RWPE2 (cell line): ENCODE measurements at regions not wholly inside any gene's neighbourhood (a gene's known extent, or its start where the extent isn't known, plus 50 kb on each side); places are given as distances from the start of the nearest gene placed in this dataset.

ENCODE experiments used
- ATAC-seq: fragments of 200-7000 bp; cut with Tn5 transposase; 3 replicates; pipeline ENCODE4 v1.9.1; 2021; ENCODE audit warnings: low read depth
- DNase-seq: peaks from one replicate; pipeline ENCODE4 v3.0.0-alpha.2; 2020; ENCODE audit warnings: low spot score
- H3K27ac ChIP-seq: fragments of 450-650 bp; 2 replicates; pipeline ENCODE4 v1.5.1; 2017; ENCODE audit warnings: mild to moderate bottlenecking; ENCODE audit not compliant: poor library complexity, severe bottlenecking
- H3K27me3 ChIP-seq: fragments of 250-450 bp; sonication (Bioruptor Pico); 2 replicates; pipeline ENCODE4 v1.5.1; 2021; ENCODE audit warnings: mild to moderate bottlenecking, moderate library complexity; ENCODE audit not compliant: insufficient read depth, poor library complexity, severe bottlenecking
- H3K36me3 ChIP-seq: fragments of 250-450 bp; sonication (Bioruptor Pico); 2 replicates; pipeline ENCODE4 v1.5.1; 2020; ENCODE audit warnings: low read depth, mild to moderate bottlenecking, moderate library complexity
- H3K4me1 ChIP-seq: fragments of 250-450 bp; sonication (Bioruptor Pico); 2 replicates; pipeline ENCODE4 v1.5.1; 2021; ENCODE audit warnings: mild to moderate bottlenecking, moderate library complexity; ENCODE audit not compliant: insufficient read depth, poor library complexity, severe bottlenecking
- H3K4me3 ChIP-seq: fragments of 250-450 bp; sonication (Bioruptor Pico); 2 replicates; pipeline ENCODE4 v1.5.1; 2021; ENCODE audit warnings: mild to moderate bottlenecking, moderate library complexity; ENCODE audit not compliant: severe bottlenecking
- H3K9me3 ChIP-seq: fragments of 250-450 bp; sonication (Bioruptor Pico); 2 replicates; pipeline ENCODE4 v1.5.1; 2021; ENCODE audit warnings: mild to moderate bottlenecking, moderate library complexity; ENCODE audit not compliant: severe bottlenecking
- CTCF ChIP-seq: fragments of 450-650 bp; IDR thresholded peaks from one replicate; pipeline ENCODE4 v1.5.1; 2017; ENCODE audit warnings: mild to moderate bottlenecking, moderate library complexity; ENCODE audit not compliant: poor library complexity, severe bottlenecking

DNA sequence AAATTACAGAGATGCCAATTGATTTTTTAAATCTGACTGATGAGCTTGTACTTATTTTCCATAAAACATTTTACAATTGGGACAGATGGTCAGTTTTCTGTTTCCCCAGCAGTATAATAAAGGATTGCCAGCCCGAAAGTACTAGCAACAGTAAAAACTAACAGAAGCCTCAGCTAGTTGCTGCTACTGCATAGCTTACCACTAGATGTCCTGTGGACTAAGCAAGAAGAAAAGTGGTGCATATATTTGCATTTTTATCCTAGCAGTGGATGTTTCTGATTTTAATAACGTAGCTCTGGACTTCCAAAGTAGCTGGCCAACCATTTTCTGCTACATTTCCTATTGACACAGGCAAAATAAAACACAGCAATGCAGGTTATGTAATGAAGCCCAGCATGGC lies 241.5 kb downstream of the BARHL2 start:
- ATAC-seq, result no peak
- Histone ChIP-seq H3K27me3 (peaks cover 12% of the 10 kb centered on the region), H3K36me3 (no peaks in the 10 kb centered on the region), H3K4me3 (no peak overlapping the region), H3K4me1 (no peaks in the 10 kb centered on the region), H3K9me3 (no peaks in the 10 kb centered on the region), H3K27ac (no peak overlapping the region)
- no peak for DNase-seq
- peak; percentile 28 for TF ChIP-seq CTCF

DNA sequence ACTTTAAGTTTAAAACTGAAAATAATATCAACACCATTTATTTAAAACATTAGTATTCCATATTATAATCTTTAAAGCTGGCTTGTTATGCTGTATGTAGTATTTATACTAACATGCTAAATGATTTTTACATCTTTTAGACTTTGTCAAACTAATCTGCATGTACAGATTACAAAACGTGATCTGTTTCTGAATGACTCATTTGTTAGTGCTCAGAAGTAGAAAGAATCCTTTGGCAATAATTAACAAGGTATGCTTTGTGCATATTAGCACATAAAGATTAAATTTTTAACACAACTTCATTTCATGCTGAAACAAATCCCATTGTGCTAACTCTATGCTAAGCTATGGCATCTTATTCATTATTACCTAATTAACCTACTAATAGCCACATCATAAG lies 242.4 kb downstream of the BARHL2 start:
- H3K9me3 ChIP-seq, result no peaks in the 10 kb centered on the region
- DNase-seq (no peak), ATAC-seq (no peak)
- no peak overlapping the region for H3K4me3 ChIP-seq
- TF ChIP-seq CTCF, result no peak
- peaks cover 11% of the 10 kb centered on the region for H3K27me3 ChIP-seq
- H3K36me3 ChIP-seq, result no peaks in the 10 kb centered on the region
- H3K27ac ChIP-seq, result no peak overlapping the region
- no peaks in the 10 kb centered on the region for H3K4me1 ChIP-seq

GRCh38 chr1:90474158-90474557 lies 242.9 kb downstream of the BARHL2 start:
- Histone ChIP-seq H3K4me3 (no peak overlapping the region), H3K4me1 (no peaks in the 10 kb centered on the region), H3K27ac (no peak overlapping the region), H3K36me3 (no peaks in the 10 kb centered on the region), H3K9me3 (no peaks in the 10 kb centered on the region), H3K27me3 (peaks cover 11% of the 10 kb centered on the region)
- TF ChIP-seq CTCF, result no peak
- DNase-seq (no peak), ATAC-seq (no peak)

DNA sequence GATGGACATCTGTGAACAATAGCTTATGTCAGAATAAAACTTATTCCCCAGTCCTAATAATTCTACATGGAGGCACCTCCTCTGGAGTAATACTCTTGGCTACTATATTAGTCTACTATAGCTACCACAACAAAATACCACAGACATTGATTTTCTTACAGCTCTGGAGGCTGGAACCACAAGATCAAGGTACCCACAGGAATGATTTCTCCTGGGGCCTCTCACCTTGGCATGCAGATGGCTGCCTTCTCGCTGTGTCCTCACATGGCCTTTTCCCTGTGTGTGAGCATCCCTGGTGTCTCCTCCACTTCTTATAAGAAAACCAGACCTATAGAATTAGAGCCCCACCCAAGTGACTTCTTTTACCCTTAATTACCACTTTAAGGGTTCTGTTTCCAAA lies 244.3 kb downstream of the BARHL2 start:
- H3K36me3 ChIP-seq, result no peaks in the 10 kb centered on the region
- H3K4me3 ChIP-seq, result no peak overlapping the region
- peaks cover 6% of the 10 kb centered on the region for H3K27me3 ChIP-seq
- H3K27ac ChIP-seq, result no peak overlapping the region
- H3K9me3 ChIP-seq, result no peaks in the 10 kb centered on the region
- no peaks in the 10 kb centered on the region for H3K4me1 ChIP-seq
- DNase-seq, result no peak
- no peak for ATAC-seq
- no peak for TF ChIP-seq CTCF

- no peak overlapping the region for H3K4me3 ChIP-seq
- H3K27ac ChIP-seq, result no peak overlapping the region
- H3K4me1 ChIP-seq, result no peaks in the 10 kb centered on the region
- DNase-seq (no peak), ATAC-seq (no peak)
- no peak for TF ChIP-seq CTCF
- H3K27me3 ChIP-seq, result peaks cover 3% of the 10 kb centered on the region
- no peaks in the 10 kb centered on the region for H3K36me3 ChIP-seq
- no peaks in the 10 kb centered on the region for H3K9me3 ChIP-seq
These were observed 257.5 kb downstream of the BARHL2 start for GRCh38 chr1:90459570-90459969.
